Anterior cingulate cortex (tissue), 58 donors: ENCODE measurements at regions not wholly inside any gene's neighbourhood (a gene's known extent, or its start where the extent isn't known, plus 50 kb on each side); places are given as distances from the start of the nearest gene placed in this dataset.
A peak's percentile ranks its signal among the peaks of the same experiment; 100 is the strongest.
"Not testable (repeated sequence)": the region's sequence is repeated elsewhere in the genome, so short reads cannot be mapped to it uniquely, and the experiment has no call there.

Source experiments
- DNase-seq, 58 donors: peaks; one replicate each; lab custom pipeline; 2025; lab: John Stamatoyannopoulos, UW

DNA sequence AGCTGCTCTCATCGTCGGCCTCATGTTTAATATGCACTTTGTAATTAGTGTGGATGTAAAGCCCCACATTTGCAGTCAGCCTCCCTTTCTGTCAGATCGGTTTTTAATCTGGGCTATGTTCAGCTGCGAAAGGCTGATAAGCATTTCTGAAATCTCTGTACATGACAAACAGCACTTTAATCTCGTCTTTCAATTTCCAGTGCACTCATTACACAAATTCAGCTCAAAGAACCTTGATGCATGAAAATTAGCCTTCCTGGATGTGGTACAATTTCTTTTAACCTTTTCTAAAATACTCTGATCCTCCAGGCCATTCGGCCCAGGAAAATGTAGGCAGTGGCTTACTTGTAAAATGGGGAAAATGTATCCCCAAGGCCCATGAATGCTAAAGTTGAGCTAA, 265.1 kb downstream of the RND3 start:
- peak in 1 of 58 donors; percentile 9 for DNase-seq

DNA sequence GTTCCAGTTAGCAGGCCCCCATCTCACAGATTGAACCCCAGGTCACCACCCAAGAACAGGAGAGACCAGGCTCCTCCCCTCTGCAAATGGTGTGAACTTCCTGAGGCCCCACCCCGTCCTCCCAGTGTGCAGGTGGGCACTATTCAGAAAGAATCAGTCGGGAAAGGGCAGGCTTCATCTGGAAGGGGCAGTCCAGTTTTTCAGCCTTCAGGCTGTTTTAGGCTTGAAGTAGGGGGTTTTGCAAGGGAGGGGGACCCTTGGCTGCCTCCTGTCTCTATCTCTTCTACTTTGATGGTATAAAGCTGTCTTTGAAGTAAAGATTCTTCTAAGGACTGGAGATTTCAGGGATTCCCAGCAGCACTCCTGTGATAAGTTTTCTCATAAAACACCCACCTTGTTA, 267.6 kb downstream of the RND3 start:
- no peak for DNase-seq

DNA sequence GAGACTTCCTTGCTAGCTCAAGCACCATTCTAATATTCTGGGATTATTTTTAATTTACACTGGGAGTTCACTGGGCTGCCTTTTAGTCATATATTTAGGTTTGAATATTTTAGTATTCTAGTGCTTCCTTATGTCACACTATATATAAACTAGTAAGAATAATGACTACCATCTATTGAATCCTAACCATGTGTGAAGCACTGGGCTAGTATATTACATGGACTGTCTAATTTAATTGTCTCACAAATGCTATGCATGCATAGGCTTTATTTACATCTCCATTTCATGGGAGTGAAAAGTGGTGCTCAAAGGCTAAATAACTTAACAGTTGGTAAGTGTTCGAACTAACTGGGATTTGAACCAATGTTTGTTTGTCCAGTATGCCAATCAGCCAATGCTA, 272.4 kb downstream of the RND3 start:
- no peak for DNase-seq

DNA sequence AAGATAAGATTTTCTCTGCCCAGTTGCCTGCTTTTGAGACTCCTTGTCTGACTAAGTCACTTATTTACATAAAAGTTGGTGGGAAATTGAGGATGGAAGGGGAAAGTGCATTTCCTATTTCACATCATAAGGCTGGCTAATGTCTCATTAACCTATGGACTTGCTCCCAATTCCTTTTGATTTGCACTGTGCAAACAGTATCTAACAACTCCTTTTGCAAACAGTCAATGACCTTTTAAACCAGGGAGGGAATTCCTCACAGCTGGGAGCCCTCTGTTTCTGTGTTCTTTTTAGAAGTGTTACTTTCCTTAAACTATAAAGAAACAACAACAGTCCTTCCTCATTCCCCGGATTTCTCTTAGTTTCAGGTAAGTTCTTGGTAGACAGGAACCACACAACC, 272.8 kb downstream of the RND3 start:
- DNase-seq, result no peak

DNA sequence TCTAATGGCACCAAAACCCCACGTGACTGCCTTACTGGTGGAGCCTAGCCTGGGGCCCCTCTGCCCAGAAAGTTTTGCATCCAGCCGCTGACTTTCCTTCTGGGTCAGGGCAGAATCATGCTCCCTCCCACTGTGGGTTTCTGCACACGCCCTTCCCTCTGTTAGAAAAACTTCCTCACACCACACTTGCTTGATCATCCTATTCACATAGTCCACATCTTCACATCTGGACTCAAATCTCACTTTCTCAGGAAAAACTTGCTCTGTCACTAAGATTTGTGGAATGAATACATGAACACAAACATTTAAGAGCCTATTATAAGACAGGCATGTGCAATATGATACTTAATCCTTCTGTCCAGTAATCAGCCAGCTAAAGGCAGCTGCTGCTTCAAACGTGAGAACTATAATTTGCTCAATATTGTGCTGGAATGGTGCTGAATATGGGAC, 274.7 kb downstream of the RND3 start:
- no peak for DNase-seq

DNA sequence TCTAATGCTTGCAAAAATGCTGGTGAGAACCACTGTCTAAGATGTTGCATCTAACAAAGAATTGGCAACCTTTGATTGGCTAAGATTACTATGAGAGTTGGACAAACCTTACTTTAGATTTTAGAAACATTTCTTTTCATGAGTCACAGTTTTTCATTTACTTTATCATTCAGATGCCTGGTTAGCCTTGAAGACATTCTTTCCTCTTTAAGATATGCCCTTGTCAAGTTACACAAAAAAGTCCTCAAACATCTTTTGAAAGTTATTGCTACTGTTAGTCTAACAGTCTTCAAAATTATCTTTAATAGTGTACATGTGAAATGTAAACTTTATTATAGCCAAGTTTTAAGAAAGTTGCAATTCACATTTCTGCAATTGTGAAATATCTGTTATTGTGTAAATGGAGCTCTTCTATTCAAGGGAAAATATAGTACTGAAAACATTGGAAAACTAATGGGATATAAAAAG, 276.3 kb downstream of the RND3 start:
- no peak for DNase-seq

DNA sequence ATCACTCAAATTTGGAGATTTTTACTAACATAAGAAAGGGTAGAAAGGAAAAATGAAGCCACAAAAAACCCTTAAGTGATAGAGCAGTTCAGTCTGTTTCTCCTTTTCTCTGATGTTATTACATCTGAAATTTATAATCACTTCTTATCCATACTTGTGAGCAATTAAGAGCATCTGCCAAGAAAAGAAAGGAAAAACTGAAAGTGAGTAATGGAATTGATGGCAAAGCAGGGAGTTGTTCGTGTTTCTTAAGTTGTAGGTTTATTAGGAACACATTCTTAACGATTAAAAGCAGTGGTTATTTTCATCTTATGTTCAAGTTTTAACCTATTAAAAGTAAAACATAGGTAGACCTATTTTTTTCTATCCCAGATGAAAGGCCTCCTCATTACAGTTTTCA, 277.7 kb downstream of the RND3 start:
- DNase-seq, result no peak

DNA sequence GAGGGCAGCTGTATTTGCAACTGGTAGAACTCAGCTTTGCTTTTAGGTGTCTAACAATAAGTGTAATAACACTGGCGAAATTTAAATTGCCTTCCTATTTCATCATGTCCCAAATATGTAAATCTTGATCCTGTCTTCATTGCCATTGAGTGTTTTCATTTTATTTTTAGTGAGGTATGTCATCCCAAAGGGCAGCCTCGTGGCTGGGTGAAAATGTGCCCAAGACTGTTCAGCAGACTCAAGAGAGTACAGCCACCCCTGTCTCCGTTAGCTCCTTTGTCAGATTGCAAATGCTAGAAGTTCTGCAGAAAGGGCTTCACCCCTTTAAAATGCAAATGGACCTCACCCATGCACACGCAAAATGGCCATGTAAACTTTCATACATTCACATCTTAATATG, 278.8 kb downstream of the RND3 start:
- DNase-seq, result no peak

DNA sequence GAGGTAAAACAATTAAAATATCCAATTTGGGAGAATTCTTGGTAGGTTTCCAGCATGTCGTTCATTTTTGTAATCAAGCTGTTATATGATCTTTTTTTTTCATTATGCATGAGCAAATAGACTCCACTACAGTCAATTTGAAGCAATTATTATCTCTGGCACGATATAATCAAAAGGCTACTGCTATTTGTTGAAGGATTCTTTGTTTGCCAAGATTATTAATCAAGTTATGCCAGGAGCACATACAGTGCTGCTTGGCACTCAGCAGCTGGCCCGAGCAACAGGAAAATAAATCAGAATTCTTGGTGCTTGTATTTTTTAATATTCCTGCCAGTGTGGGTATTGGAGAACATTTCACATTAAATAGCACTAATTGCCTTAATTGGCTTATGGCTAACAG, 279.5 kb downstream of the RND3 start:
- DNase-seq, result no peak

DNA sequence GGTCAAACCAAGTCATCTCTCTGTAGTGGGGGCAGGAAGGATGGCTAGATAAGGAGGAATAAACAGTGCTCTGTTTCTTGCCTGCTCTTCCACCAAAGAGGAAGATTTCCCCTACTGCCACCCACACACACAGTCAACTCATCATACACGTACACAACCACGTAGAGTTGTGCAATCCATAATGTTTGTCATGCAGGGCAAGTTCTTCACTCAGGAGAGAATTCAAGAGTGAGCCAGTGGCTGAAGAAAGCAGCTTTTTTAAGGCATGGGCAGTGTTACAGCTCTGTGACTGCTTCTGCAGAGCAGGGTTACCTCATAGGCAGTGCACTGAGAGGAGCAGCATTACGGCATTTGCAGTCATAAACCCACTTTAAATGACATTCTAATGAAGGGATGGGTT, 283.0 kb downstream of the RND3 start:
- DNase-seq, result no peak

DNA sequence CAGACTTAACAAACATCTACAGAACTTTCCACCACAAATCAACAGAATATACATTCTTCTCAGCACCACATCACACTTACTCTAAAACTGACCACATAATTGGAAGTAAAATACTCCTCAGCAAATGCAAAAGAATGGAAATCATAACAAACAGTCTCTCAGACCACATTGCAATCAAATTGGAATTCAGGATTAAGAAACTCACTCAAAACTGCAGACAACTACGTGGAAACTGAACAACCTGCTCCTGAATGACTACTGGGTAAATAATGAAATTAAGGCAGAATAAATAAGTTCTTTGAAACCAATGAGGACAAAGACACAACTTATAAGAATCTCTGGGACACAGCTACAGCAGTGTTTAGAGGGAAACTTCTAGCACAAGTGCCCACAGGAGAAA, 292.7 kb downstream of the RND3 start:
- not testable (repeated sequence) for DNase-seq

DNA sequence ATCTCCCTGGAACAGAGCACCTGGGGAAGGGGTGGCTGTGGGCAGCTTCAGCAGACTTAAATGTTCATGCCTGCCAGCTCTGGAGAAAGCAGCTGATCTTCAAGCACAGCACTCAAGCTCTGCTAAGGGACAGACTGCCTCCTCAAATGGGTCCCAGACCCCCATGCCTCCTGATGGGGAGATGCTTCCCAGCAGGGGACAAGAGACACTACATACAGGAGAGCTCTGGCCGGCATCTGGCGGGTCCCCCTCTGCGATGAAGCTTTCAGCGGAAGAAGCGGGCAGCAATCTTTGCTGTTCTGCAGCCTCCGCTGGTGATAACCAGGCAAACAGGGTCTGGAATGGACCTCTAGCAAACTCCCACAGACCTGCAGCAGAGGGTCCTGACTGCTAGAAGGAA, 294.8 kb downstream of the RND3 start:
- DNase-seq, result no peak

DNA sequence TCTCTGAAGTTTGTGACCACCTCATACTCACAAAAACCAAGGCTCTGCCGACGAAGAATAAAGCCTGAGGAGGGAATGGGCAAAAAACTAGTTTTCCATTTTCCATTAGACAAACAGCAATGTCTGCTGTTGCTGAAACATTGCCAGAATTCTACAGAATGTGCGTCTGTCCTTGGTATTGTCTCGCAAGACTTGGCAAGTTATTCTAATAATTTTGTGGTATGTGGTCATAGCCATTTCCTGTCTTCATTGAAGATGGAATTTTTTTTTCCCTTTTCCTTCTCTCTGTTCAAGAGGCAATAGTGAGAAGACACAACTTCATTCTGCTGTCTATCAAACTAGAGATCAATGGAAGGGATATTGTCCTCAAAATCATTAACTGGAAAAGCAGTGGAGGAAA, 296.1 kb downstream of the RND3 start:
- no peak for DNase-seq

DNA sequence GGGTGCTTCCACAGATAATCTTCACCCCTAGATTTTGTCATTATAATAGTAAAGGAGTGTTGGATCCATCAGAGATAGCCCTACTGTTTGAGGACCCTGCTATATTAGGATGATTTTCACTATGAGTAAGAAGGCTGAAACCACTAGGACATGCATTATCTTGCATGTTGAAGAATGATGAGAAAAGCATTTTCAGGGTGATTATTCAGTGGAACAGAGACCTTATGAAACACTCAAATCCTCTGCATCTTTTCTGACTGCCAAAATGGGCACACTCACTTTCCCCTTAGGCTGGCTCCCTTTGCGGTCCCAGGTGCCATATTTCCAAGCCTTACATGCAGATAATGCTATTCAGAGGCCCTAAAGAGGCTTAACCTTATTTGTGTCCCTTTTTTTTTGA, 296.9 kb downstream of the RND3 start:
- no peak for DNase-seq

DNA sequence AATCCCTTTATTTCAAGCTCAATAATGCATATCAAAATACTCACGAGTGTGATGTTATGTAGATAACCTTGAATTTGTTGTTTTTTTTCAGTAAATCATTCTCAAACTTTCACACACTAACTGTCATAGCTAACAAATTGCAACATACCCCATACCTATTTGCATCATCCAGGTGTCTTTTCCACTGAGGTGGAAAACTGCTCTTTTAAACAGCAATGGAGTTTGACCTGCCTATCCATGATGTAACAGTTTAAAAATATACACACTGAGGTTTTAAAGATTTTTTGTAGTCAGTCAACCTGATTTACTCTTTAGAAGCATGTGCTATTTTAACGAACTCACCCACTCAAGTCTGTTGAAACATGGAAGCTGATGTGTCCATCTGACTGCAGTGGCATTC, 298.7 kb downstream of the RND3 start:
- no peak for DNase-seq

DNA sequence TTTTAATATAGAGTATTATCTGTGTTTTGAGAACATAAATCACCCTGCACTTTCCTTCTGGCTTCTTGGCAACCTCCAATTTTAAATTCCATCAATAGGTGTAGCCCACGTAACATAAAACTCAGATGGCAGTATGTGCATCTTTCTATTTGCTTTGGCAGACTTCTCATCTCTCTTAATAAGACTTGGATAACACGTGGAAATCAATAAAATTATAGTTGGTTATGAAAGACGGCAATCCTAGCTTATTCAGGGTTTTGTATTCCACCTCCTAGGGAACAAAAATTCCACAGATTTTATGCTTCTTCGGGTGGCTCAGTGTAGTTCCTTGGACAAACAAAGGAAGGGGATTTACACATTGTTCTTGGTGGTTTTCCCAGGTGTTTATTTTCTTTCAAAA, 299.3 kb downstream of the RND3 start:
- DNase-seq, result no peak

DNA sequence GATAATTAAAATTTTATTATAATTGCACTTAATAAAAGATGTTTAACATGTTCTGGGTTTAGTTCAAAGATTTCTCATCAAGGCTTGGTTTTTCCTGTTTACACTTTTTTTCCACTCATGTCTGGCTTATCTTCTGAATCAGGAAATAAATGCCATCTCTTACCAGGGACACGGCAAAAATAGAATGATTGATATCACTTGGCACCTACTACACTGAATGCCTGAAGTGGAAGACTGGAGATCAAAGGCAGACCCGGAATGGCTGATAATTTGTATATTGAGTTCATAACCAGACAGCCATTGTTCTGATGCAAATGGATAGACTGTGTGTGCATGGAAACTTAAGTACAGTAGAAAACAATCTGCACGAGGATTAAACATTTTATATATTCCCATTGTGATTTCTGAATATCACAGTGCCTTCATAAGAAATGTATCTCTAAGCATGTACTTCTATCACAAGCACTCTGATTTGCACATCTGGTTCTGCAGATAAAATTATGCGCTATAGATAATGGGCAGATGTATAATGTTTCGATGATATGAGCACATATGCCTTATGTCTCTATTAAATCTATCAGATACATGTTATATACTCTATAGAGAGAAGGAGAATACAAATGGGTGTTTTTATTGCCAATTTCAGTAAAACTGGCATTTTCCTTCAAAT, 304.8 kb downstream of the RND3 start:
- DNase-seq, result no peak

DNA sequence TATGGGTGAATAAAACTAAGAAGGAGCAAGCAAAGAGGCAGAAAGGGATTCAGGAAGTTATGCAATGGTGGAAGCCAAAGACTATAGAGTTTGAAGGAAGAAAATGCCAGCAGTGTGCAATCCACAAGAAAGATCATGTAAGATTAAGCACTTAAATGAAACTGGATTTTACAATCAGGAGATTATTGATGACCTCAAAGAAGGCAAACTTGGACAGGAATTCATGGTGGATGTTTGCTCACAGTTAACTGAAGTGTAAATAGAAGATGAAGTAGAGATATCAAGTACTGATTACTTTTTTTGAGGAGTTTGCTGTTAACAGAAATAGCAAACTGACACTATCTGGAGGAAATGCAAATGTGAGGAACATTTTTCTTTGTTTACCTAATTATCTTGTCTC, 308.9 kb downstream of the RND3 start:
- no peak for DNase-seq

DNA sequence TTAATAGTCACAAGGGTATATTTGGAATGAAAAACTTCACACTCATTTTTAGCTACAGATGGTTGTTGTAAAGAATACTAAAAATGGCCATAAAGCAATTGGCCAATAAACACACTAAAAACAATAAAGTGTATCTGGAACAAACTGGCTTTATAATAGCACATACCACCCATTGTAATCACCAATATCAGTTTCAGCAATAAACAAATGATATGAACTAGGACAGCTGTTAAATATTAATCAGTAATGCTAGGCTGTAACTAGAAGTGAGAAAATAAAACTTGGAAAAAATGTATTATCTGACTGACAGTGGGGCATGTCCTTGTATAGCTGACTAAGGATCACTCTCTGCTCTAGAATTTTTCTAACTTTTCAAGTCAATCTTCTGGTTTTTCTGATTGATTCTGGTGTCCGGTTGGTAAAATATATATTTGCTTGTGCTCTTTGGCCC, 312.5 kb downstream of the RND3 start:
- no peak for DNase-seq

DNA sequence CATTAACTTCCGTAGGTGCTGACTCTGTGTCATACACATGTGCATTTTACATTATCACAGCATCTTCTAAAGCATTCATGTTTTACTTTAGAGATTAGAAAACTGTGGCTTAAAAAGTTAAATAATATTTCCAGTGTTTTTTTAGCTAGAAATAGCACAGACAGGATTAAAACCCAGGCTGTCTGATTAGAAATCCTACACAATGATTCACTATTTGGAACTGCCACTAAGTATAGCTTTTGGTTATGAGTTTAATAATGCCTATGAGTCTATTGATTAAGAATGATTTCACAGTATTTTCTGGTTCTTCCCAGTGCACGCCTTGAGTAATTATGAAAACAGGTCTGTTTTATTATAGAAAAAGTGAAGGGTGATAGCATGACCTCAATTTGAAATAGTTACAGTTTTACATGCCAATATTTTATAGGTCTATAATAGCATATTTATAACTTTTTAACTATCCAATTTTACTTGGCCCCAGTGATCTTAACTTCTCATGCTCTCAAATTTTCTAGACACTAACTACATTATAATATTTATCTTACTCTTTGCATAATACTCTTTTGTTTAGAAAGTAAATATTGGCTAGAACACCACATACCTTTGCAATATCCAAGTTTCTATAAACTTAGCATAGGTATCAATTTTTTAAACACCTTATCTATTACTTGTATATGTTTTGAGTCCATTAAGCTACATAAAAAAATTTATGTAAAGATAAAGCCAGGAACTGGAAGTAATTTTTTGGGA, 313.2 kb downstream of the RND3 start:
- no peak for DNase-seq

DNA sequence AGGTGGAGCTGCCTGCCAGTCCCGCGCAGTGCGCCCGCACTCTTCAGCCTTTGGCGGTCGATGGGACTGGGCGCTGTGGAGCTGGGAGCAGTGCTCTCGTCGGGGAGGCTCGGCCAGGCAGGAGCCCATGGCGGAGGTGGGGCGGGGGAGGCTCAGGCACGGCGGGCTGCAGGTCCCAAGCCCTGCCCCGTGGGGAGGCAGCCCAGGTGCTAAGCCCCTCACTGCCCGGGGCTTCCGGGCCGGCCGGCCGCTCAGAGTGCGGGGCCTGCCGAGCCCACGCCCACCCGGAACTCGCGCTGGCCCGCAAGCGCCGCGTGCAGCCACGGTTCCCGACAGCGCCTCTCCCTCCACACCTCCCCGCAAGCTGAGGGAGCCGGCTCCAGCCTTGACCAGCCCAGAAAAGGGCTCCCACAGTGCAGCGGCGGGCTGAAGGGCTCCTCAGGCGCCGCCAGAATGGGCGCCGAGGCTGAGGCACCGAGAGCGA, 316.4 kb downstream of the RND3 start:
- no peak for DNase-seq

DNA sequence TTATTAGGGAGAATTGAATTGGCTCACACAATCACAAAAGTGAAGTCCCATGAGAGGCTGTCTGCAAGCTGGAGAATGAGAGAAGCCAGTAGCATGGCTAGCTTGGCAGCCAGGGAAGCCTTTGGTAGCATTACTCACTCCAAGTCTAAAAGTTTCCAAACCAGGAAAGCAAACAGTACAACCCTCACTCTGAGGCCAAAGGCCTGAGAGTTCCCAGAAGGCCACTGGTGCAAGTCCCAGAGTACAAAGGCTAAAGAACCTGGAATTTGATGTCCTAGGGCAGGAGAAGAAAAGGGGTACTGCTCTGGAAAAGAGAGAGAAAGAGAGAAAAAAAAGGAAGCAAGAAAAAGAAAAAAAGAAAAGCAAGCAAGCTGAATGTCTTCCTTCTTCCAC, 318.2 kb downstream of the RND3 start:
- peak in 1 of 58 donors; percentile 33 for DNase-seq
